ENCODE measurements at regions not wholly inside any gene's neighbourhood (a gene's known extent, or its start where the extent isn't known, plus 50 kb on each side); places are given as distances from the start of the nearest gene placed in this dataset.
"Not testable (repeated sequence)": the region's sequence is repeated elsewhere in the genome, so short reads cannot be mapped to it uniquely, and the experiment has no call there.

GRCh38 chr4:38386654-38387188, 277.3 kb upstream of the KLF3 start:
- DNase-seq = no peak

- no peak for DNase-seq
Measured at GRCh38 chr4:38387348-38387747, 276.7 kb upstream of the KLF3 start.

GRCh38 chr4:38387819-38388218, 276.2 kb upstream of the KLF3 start:
- DNase-seq = no peak

- DNase-seq = not testable (repeated sequence)
Measured at GRCh38 chr4:38388907-38389306, 275.1 kb upstream of the KLF3 start.

- no peak for DNase-seq
Measured at GRCh38 chr4:38390969-38391545, 272.9 kb upstream of the KLF3 start.

GRCh38 chr4:38392223-38392855, 271.7 kb upstream of the KLF3 start:
- DNase-seq = no peak

- DNase-seq = no peak
Measured at GRCh38 chr4:38396091-38396490, 267.9 kb upstream of the KLF3 start.

- DNase-seq = no peak
Measured at GRCh38 chr4:38396845-38397547, 267.0 kb upstream of the KLF3 start.

GRCh38 chr4:38400946-38401345, 263.1 kb upstream of the KLF3 start:
- DNase-seq = no peak

- no peak for DNase-seq
Measured at GRCh38 chr4:38406243-38406642, 257.8 kb upstream of the KLF3 start.

GRCh38 chr4:38409852-38410251, 254.1 kb upstream of the KLF3 start:
- DNase-seq = no peak

GRCh38 chr4:38411092-38411491, 252.9 kb upstream of the KLF3 start:
- DNase-seq = no peak

- no peak for DNase-seq
Measured at GRCh38 chr4:38411981-38412536, 251.9 kb upstream of the KLF3 start.

GRCh38 chr4:38413524-38414341, 250.3 kb upstream of the KLF3 start:
- no peak for DNase-seq

GRCh38 chr4:38414410-38414809, 249.6 kb upstream of the KLF3 start:
- no peak for DNase-seq

- DNase-seq = no peak
Measured at GRCh38 chr4:38415682-38416081, 248.3 kb upstream of the KLF3 start.

GRCh38 chr4:38416450-38417014, 247.5 kb upstream of the KLF3 start:
- DNase-seq = no peak

GRCh38 chr4:38420254-38420653, 243.7 kb upstream of the KLF3 start:
- not testable (repeated sequence) for DNase-seq

GRCh38 chr4:38422850-38423249, 241.1 kb upstream of the KLF3 start:
- no peak for DNase-seq

- DNase-seq = no peak
Measured at GRCh38 chr4:38424151-38424871, 239.7 kb upstream of the KLF3 start.

GRCh38 chr4:38426532-38426931, 237.5 kb upstream of the KLF3 start:
- DNase-seq = no peak

GRCh38 chr4:38430841-38431240, 233.2 kb upstream of the KLF3 start:
- DNase-seq = no peak
